HCT116 (cell line): ENCODE measurements at regions not wholly inside any gene's neighbourhood (a gene's known extent, or its start where the extent isn't known, plus 50 kb on each side); places are given as distances from the start of the nearest gene placed in this dataset.

ENCODE experiments used
- ATAC-seq: fragments of 200-7000 bp; cut with Tn5 transposase; 2 replicates; pipeline ENCODE4 v1.9.1; 2020; ENCODE audit warnings: mild to moderate bottlenecking, moderate library complexity
- BruUV-seq: library from RNA; stranded (reverse); fragments of 400-500 nt; replicated peaks from 2 replicates; lab custom pipeline; 2021; lab: Mats Ljungman, UMichigan
- CTCF ChIA-PET: fragments of 300-600 bp; sonication (Branson Sonifier 250); formaldehyde crosslinking; loops from one replicate; lab custom pipeline; 2021; ENCODE audit warnings: antibody characterized with exemption; lab: Charles Lee
- POLR2A ChIA-PET: fragments of 300-600, 350-600 bp; sonication (Branson Sonifier 250); formaldehyde crosslinking; loops from one replicate; lab custom pipeline; 2021; ENCODE audit warnings: antibody characterized with exemption; lab: Charles Lee
- RAD21 ChIA-PET, 2 experiments: fragments of 300-600 bp; sonication (Branson Sonifier 250); formaldehyde crosslinking; loops; one replicate each; lab custom pipeline; 2023; ENCODE audit warnings: low total read pairs in 2 of 2; ENCODE audit not compliant: uncharacterized antibody in 2 of 2, unreplicated experiment in 2 of 2, low non-redundant PET in 1 of 2; lab: Charles Lee
- DNase-seq: peaks from one replicate; pipeline ENCODE4 v3.0.0-alpha.2; 2010; ENCODE audit warnings: low read depth, low spot score
- H2AFZ ChIP-seq: fragments of 200-600 bp; shearing (Covaris generic), sonication (generic); 2 replicates; pipeline ENCODE4 v1.6.1; 2017; ENCODE audit warnings: low read depth, mixed run types, mixed read lengths, antibody characterized with exemption, low read length; ENCODE audit not compliant: poor library complexity, severe bottlenecking
- H3K27ac ChIP-seq: 2 replicates; pipeline ENCODE4 v1.5.1; 2012; ENCODE audit warnings: low read depth, low read length
- H3K27me3 ChIP-seq: fragments of 200-600 bp; sonication (generic); 2 replicates; pipeline ENCODE4 v1.6.1; 2016; ENCODE audit warnings: mixed run types, low read length, mixed read lengths; ENCODE audit not compliant: insufficient read depth
- H3K36me3 ChIP-seq, 2 experiments: fragments of 200-500 bp in 1 of 2; fragments of 200-600 bp in 1 of 2; sonication (Bioruptor generic) in 1 of 2; sonication (generic) in 1 of 2; 2 replicates each; pipeline versions ENCODE4 v1.5.1 to v1.6.1; 2014 to 2016; ENCODE audit warnings: low read length in 2 of 2, inconsistent platforms in 1 of 2, mixed read lengths in 1 of 2, mixed run types in 1 of 2; ENCODE audit not compliant: insufficient read depth in 2 of 2, control insufficient read depth in 1 of 2
- H3K4me1 ChIP-seq, 2 experiments: fragments of 200-600 bp in 1 of 2; sonication (generic) in 1 of 2; 2 replicates each; pipeline versions ENCODE4 v1.5.1 to v1.6.1; 2012 to 2017; ENCODE audit warnings: low read length in 2 of 2, inconsistent platforms in 1 of 2, mild to moderate bottlenecking in 1 of 2, mixed read lengths in 1 of 2, mixed run types in 1 of 2, moderate library complexity in 1 of 2; ENCODE audit not compliant: insufficient read depth in 2 of 2, control insufficient read depth in 1 of 2
- H3K4me2 ChIP-seq: fragments of 200-600 bp; sonication (generic); 2 replicates; pipeline ENCODE4 v1.6.1; 2017; ENCODE audit warnings: mixed run types, low read length, mixed read lengths
- H3K4me3 ChIP-seq, 2 experiments: fragments of 200-600 bp in 1 of 2; sonication (generic) in 1 of 2; replicated peaks in 1 of 2; 2 replicates each; pipeline ENCODE4 v1.5.1; 2011 to 2016; ENCODE audit warnings: low read length in 2 of 2, control low read depth in 1 of 2, low read depth in 1 of 2, mild to moderate bottlenecking in 1 of 2, mixed read lengths in 1 of 2, mixed run types in 1 of 2
- H3K79me2 ChIP-seq: fragments of 200-600 bp; sonication (generic); 2 replicates; pipeline ENCODE4 v1.6.1; 2017; ENCODE audit warnings: mild to moderate bottlenecking, mixed run types, low read length, moderate library complexity, mixed read lengths; ENCODE audit not compliant: insufficient read depth
- H3K9ac ChIP-seq: fragments of 200-600 bp; sonication (generic); 2 replicates; pipeline ENCODE4 v1.6.1; 2016; ENCODE audit warnings: low read length, mixed read lengths
- H3K9me2 ChIP-seq: fragments of 200-600 bp; sonication (generic), shearing (Covaris generic); 2 replicates; pipeline ENCODE4 v1.6.1; 2017; ENCODE audit warnings: mixed run types, mild to moderate bottlenecking, moderate library complexity; ENCODE audit not compliant: insufficient read depth
- H3K9me3 ChIP-seq, 2 experiments: fragments of 200-500 bp in 1 of 2; fragments of 200-600 bp in 1 of 2; sonication (Bioruptor generic) in 1 of 2; sonication (generic) in 1 of 2; 2 replicates each; pipeline ENCODE4 v1.6.1; 2014 to 2017; ENCODE audit warnings: low read length in 2 of 2, mixed read lengths in 2 of 2, inconsistent platforms in 1 of 2, low read depth in 1 of 2, mild to moderate bottlenecking in 1 of 2, mixed run types in 1 of 2, moderate library complexity in 1 of 2; ENCODE audit not compliant: control insufficient read depth in 1 of 2, insufficient read depth in 1 of 2
- H4K20me1 ChIP-seq: fragments of 200-600 bp; sonication (generic), shearing (Covaris generic); 2 replicates; pipeline ENCODE4 v1.6.1; 2017; ENCODE audit warnings: mixed run types, mild to moderate bottlenecking, moderate library complexity; ENCODE audit not compliant: insufficient read depth
- ATF3 ChIP-seq: IDR thresholded peaks from 2 replicates; pipeline ENCODE4 v1.6.1; 2012
- CBX3 ChIP-seq: IDR thresholded peaks from 2 replicates; pipeline ENCODE4 v1.6.1; 2012; ENCODE audit warnings: low read depth
- CEBPB ChIP-seq: IDR thresholded peaks from 2 replicates; pipeline ENCODE4 v1.6.1; 2012; ENCODE audit warnings: low read depth
- ELF1 ChIP-seq: IDR thresholded peaks from 2 replicates; pipeline ENCODE4 v1.6.1; 2012; ENCODE audit warnings: low read depth, borderline replicate concordance
- EZH2 ChIP-seq: fragments of 200-600 bp; sonication (generic); IDR thresholded peaks from 2 replicates; pipeline ENCODE4 v1.6.1; 2017; ENCODE audit warnings: antibody characterized with exemption, mixed run types
- FOSL1 ChIP-seq: IDR thresholded peaks from 2 replicates; pipeline ENCODE4 v1.6.1; 2012; ENCODE audit warnings: low read depth
- POLR2A ChIP-seq: IDR thresholded peaks from 2 replicates; pipeline ENCODE4 v1.7.0; 2011; ENCODE audit warnings: borderline replicate concordance; ENCODE audit not compliant: insufficient read depth, insufficient read length; ENCODE audit errors: extremely low read depth
- POLR2AphosphoS5 ChIP-seq: IDR thresholded peaks from 2 replicates; pipeline ENCODE4 v1.6.1; 2011; ENCODE audit warnings: mild to moderate bottlenecking, low read depth, low read length, moderate library complexity
- RAD21 ChIP-seq: IDR thresholded peaks from 2 replicates; pipeline ENCODE4 v1.6.1; 2012; ENCODE audit warnings: low read depth, mild to moderate bottlenecking
- REST ChIP-seq: IDR thresholded peaks from 2 replicates; pipeline ENCODE4 v1.6.1; 2012; ENCODE audit warnings: low read depth
- SIN3A ChIP-seq: IDR thresholded peaks from 2 replicates; pipeline ENCODE4 v1.6.1; 2012; ENCODE audit warnings: low read depth
- SP1 ChIP-seq: IDR thresholded peaks from 2 replicates; pipeline ENCODE4 v1.6.1; 2012; ENCODE audit warnings: low read depth
- SRF ChIP-seq: IDR thresholded peaks from 2 replicates; pipeline ENCODE4 v1.6.1; 2012; ENCODE audit warnings: low read depth
- ZBTB33 ChIP-seq: IDR thresholded peaks from 2 replicates; pipeline ENCODE4 v1.6.1; 2011; ENCODE audit warnings: mild to moderate bottlenecking, low read length, moderate library complexity; ENCODE audit not compliant: insufficient replicate concordance; ENCODE audit errors: extremely low read depth
- intact Hi-C: fragments of 100-400 bp; cut with micrococcal nuclease; formaldehyde crosslinking; loops from 2 replicates; pipeline ENCODE4 v1.10.0; 2022

- H3K9ac ChIP-seq, result no peak overlapping the region
- no TSS peak for BruUV-seq
- no peak for DNase-seq
- no peak for TF ChIP-seq CEBPB
- no peak for TF ChIP-seq ELF1
- TF ChIP-seq POLR2AphosphoS5, result no peak
- no peak for TF ChIP-seq SIN3A
- no peak for TF ChIP-seq ATF3
- no peak for TF ChIP-seq CBX3
- TF ChIP-seq SP1, result no peak
- no peak for TF ChIP-seq ZBTB33
- TF ChIP-seq SRF, result no peak
- no peak for TF ChIP-seq REST
- no peak for TF ChIP-seq POLR2A
- TF ChIP-seq RAD21, result no peak
- TF ChIP-seq EZH2, result no peak
- no peak for TF ChIP-seq FOSL1
- TF ChIP-seq, all 23 proteins: peak for 0
- H3K4me2 ChIP-seq, result no peak overlapping the region
- peaks cover 13 to 35% of the 10 kb centered on the region in 2 experiments; a peak in 2 of 4 replicates for H3K9me3 ChIP-seq
- no peaks in the 10 kb centered on the region; the same call in 1 of the 2 replicates for H4K20me1 ChIP-seq
- CTCF ChIA-PET, result no interaction called here
- H3K4me3 ChIP-seq, result no peak overlapping the region
- POLR2A ChIA-PET, result no interaction called here
- RAD21 ChIA-PET, result no interaction called here
- H3K79me2 ChIP-seq, result no peaks in the 10 kb centered on the region
- intact Hi-C loops, result no loop called here
- H3K9me2 ChIP-seq, result no peaks in the 10 kb centered on the region
- H3K4me1 ChIP-seq, result no peaks in the 10 kb centered on the region
- no peaks in the 10 kb centered on the region for H3K27me3 ChIP-seq
- ATAC-seq, result no peak
- H3K36me3 ChIP-seq, result no peaks in the 10 kb centered on the region
- no peak overlapping the region for H3K27ac ChIP-seq
- no peak overlapping the region for H2AFZ ChIP-seq
Observed at GRCh38 chr5:30747412-30747811, 446.1 kb upstream of the CDH6 start.
